Coronary artery (tissue), 2 donors: ENCODE measurements at regions not wholly inside any gene's neighbourhood (a gene's known extent, or its start where the extent isn't known, plus 50 kb on each side); places are given as distances from the start of the nearest gene placed in this dataset.

ENCODE experiments used
- DNase-seq: peaks from one replicate; pipeline ENCODE4 v3.0.0-alpha.2; 2017; ENCODE audit warnings: low spot score
- H3K27ac ChIP-seq, 2 donors: fragments of 200-600 bp; sonication (generic); one replicate each; pipeline ENCODE4 v1.5.1; 2016 to 2019
- H3K4me3 ChIP-seq: fragments of 200-600 bp; sonication (generic); 2 replicates; pipeline ENCODE4 v1.5.1; 2016; ENCODE audit warnings: mild to moderate bottlenecking, moderate library complexity
- TF ChIP-seq, protein P1 (sequence below): fragments of 200-600 bp; sonication (generic); IDR thresholded peaks from one replicate; pipeline ENCODE4 v1.5.1; 2019; ENCODE audit warnings: antibody characterized with exemption

- TF ChIP-seq, protein P1, sequence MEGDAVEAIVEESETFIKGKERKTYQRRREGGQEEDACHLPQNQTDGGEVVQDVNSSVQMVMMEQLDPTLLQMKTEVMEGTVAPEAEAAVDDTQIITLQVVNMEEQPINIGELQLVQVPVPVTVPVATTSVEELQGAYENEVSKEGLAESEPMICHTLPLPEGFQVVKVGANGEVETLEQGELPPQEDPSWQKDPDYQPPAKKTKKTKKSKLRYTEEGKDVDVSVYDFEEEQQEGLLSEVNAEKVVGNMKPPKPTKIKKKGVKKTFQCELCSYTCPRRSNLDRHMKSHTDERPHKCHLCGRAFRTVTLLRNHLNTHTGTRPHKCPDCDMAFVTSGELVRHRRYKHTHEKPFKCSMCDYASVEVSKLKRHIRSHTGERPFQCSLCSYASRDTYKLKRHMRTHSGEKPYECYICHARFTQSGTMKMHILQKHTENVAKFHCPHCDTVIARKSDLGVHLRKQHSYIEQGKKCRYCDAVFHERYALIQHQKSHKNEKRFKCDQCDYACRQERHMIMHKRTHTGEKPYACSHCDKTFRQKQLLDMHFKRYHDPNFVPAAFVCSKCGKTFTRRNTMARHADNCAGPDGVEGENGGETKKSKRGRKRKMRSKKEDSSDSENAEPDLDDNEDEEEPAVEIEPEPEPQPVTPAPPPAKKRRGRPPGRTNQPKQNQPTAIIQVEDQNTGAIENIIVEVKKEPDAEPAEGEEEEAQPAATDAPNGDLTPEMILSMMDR, result no peak
- no peak for DNase-seq
- no peak overlapping the region for H3K4me3 ChIP-seq
- no peak overlapping the region for H3K27ac ChIP-seq
Observed at GRCh38 chr3:177565981-177566380, 368.7 kb upstream of the TBL1XR1 start.

GRCh38 chr3:177567833-177568232 lies 370.6 kb upstream of the TBL1XR1 start:
- no peak overlapping the region for H3K4me3 ChIP-seq
- DNase-seq, result no peak
- TF ChIP-seq, protein P1, result no peak
- no peak overlapping the region for H3K27ac ChIP-seq

DNA sequence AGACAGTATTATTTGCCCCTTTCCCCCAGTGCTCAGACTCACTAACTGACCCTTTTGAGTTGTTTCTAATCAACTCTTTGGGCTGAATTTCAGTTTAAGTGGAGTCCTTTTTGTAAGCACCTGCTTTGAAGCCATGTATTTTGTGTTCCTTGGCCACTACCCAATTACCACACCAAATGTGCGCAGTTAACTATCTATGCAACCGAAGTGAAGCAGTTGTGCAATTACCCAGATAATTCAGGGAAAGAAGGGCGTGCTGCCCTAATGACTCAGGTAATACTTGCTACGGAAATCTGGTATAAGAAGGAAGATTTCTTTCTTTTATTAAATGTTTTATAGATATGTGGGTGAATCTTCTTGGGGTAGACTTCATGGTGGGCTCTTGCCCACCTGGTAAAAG lies 371.9 kb upstream of the TBL1XR1 start:
- H3K27ac ChIP-seq, result no peak overlapping the region
- H3K4me3 ChIP-seq, result no peak overlapping the region
- no peak for DNase-seq
- TF ChIP-seq, protein P1, result no peak

DNA sequence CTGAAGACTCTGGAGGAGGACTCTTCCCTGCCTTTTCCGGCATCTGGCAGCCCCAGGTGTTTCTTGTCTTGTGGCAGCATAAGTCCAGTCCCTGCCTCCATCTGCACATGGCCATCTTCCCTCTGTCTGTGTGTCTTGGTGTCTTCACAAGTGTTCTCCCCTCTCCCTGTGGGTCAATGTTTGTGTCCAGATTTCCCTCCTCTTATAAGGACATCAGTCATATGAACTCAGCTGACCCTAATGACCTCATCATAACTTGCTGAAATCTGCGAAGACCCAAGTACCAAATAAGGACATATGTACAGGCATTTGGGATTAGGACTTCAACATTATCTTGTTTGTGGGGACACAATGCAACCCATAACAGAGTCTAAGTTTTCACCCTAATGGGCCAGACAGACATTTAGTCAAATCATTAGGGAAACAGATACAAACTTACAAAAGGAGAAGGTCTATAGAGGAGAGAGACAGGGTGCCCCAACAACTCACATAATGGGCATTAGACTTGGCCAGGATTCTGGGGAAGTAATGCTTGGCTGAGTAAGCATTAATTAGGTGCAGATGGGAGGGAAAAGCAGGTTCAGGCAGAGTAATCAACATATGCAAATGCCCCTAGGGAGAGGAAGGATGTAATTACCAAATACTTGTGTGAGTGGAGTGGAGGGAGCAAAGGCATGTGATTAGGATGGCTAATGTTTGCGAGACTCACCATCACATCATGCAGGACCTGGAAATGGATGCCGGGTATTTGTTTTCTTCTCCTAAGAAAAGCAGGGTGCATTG lies 372.8 kb upstream of the TBL1XR1 start:
- H3K27ac ChIP-seq, result no peak overlapping the region
- no peak for DNase-seq
- TF ChIP-seq, protein P1, result no peak
- H3K4me3 ChIP-seq, result no peak overlapping the region

- TF ChIP-seq, protein P1, result no peak
Observed at GRCh38 chr3:177571271-177571943, 374.1 kb upstream of the TBL1XR1 start.

GRCh38 chr3:177571944-177572315 lies 374.6 kb upstream of the TBL1XR1 start:
- H3K27ac ChIP-seq, result no peak overlapping the region
- no peak for DNase-seq
- no peak overlapping the region for H3K4me3 ChIP-seq
- TF ChIP-seq, protein P1, result no peak

More at GRCh38 chr3:177571271-177571943, 374.1 kb upstream of the TBL1XR1 start:
- H3K27ac ChIP-seq, result no peak overlapping the region
- DNase-seq, result no peak
- no peak overlapping the region for H3K4me3 ChIP-seq
